ENCODE measurements at regions not wholly inside any gene's neighbourhood (a gene's known extent, or its start where the extent isn't known, plus 50 kb on each side); places are given as distances from the start of the nearest gene placed in this dataset.
"Not testable (repeated sequence)": the region's sequence is repeated elsewhere in the genome, so short reads cannot be mapped to it uniquely, and the experiment has no call there.

- DNase-seq, result no peak
Observed at GRCh38 chr4:23068756-23069155, 376.0 kb downstream of the GBA3 start.

GRCh38 chr4:23068287-23068686 is 375.6 kb downstream of the GBA3 start:
- no peak for DNase-seq

GRCh38 chr4:23062188-23062587 is 369.5 kb downstream of the GBA3 start:
- DNase-seq, result no peak

GRCh38 chr4:23061431-23061830 is 368.7 kb downstream of the GBA3 start:
- DNase-seq, result no peak

GRCh38 chr4:23060776-23061175 is 368.0 kb downstream of the GBA3 start:
- DNase-seq, result no peak

GRCh38 chr4:23058165-23058776 is 365.5 kb downstream of the GBA3 start:
- DNase-seq, result no peak

GRCh38 chr4:23041501-23041900 is 348.8 kb downstream of the GBA3 start:
- DNase-seq, result no peak

- no peak for DNase-seq
Observed at GRCh38 chr4:23040539-23040938, 347.8 kb downstream of the GBA3 start.

- no peak for DNase-seq
Observed at GRCh38 chr4:23039818-23040217, 347.1 kb downstream of the GBA3 start.

- DNase-seq, result no peak
Observed at GRCh38 chr4:23038626-23039491, 346.1 kb downstream of the GBA3 start.

GRCh38 chr4:23036921-23037495 is 344.3 kb downstream of the GBA3 start:
- DNase-seq, result no peak

GRCh38 chr4:23036503-23036902 is 343.8 kb downstream of the GBA3 start:
- DNase-seq, result no peak

GRCh38 chr4:23035521-23036056 is 342.9 kb downstream of the GBA3 start:
- DNase-seq, result no peak

- no peak for DNase-seq
Observed at GRCh38 chr4:23034731-23035130, 342.0 kb downstream of the GBA3 start.

GRCh38 chr4:23033796-23034195 is 341.1 kb downstream of the GBA3 start:
- DNase-seq, result no peak

GRCh38 chr4:23028875-23029274 is 336.1 kb downstream of the GBA3 start:
- DNase-seq, result no peak

GRCh38 chr4:23023666-23024065 is 330.9 kb downstream of the GBA3 start:
- DNase-seq, result no peak

- DNase-seq, result peak; percentile 3
Observed at GRCh38 chr4:23023121-23023520, 330.4 kb downstream of the GBA3 start.

- DNase-seq, result no peak
Observed at GRCh38 chr4:23022032-23022431, 329.3 kb downstream of the GBA3 start.

GRCh38 chr4:23021040-23021439 is 328.3 kb downstream of the GBA3 start:
- no peak for DNase-seq

GRCh38 chr4:23020399-23020798 is 327.7 kb downstream of the GBA3 start:
- DNase-seq, result not testable (repeated sequence)

- DNase-seq, result no peak
Observed at GRCh38 chr4:23016981-23017380, 324.2 kb downstream of the GBA3 start.

- DNase-seq, result no peak
Observed at GRCh38 chr4:23015821-23016220, 323.1 kb downstream of the GBA3 start.

GRCh38 chr4:23009093-23009492 is 316.4 kb downstream of the GBA3 start:
- no peak for DNase-seq
